ENCODE measurements at regions not wholly inside any gene's neighbourhood (a gene's known extent, or its start where the extent isn't known, plus 50 kb on each side); places are given as distances from the start of the nearest gene placed in this dataset.

DNA sequence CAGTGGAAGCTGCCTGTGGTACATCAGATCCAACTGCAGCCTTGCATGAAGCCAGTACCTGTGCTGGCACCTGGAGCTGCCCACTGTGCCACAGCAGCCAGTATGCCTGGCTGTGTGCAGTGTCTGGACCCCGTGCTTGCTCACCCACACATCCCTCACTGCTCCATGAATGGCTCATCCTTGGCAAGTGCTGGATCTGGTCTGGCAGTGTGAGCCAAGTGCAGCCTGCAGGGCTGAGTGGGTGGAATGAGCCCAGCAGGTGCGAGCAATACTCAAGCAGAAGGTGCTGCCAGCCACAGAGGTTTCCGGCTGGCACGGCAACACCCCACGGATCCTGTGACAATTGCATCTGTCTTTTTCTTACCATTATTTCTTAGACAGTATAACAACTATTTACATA lies 488.2 kb upstream of the ROBO2 start:
- no peak for TF ChIP-seq EGR1 (IDR thresholded peaks at IDR 0.05)
- TF ChIP-seq NFIC (IDR thresholded peaks at IDR 0.05), result no peak
- TF ChIP-seq ZBTB7A (IDR thresholded peaks at IDR 0.05; ENCODE audit: low read depth), result no peak
- TF ChIP-seq CEBPB (IDR thresholded peaks at IDR 0.05), result no peak
- no peak for TF ChIP-seq TAF1 (IDR thresholded peaks at IDR 0.05; ENCODE audit: low read depth)
- no peak for TF ChIP-seq TEAD4 (IDR thresholded peaks at IDR 0.05)
- TF ChIP-seq, protein P1, sequence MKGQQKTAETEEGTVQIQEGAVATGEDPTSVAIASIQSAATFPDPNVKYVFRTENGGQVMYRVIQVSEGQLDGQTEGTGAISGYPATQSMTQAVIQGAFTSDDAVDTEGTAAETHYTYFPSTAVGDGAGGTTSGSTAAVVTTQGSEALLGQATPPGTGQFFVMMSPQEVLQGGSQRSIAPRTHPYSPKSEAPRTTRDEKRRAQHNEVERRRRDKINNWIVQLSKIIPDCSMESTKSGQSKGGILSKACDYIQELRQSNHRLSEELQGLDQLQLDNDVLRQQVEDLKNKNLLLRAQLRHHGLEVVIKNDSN (IDR thresholded peaks at IDR 0.05), result no peak
- no peak for TF ChIP-seq EP300 (IDR thresholded peaks at IDR 0.05; ENCODE audit: borderline replicate concordance)
- no peak for TF ChIP-seq TCF12 (IDR thresholded peaks at IDR 0.05; ENCODE audit: low read depth)
- TF ChIP-seq, protein P2, sequence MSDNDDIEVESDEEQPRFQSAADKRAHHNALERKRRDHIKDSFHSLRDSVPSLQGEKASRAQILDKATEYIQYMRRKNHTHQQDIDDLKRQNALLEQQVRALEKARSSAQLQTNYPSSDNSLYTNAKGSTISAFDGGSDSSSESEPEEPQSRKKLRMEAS (IDR thresholded peaks at IDR 0.05), result no peak
- no peak for TF ChIP-seq YY1 (IDR thresholded peaks at IDR 0.05; ENCODE audit: low read depth)
- no peak for TF ChIP-seq RAD21 (IDR thresholded peaks at IDR 0.05; ENCODE audit: low read depth)
- no peak for TF ChIP-seq FOXM1 (IDR thresholded peaks at IDR 0.05; ENCODE audit: borderline replicate concordance, low read depth)
- TF ChIP-seq CREB1 (IDR thresholded peaks at IDR 0.05; ENCODE audit: low read depth), result no peak
- TF ChIP-seq, protein P3, sequence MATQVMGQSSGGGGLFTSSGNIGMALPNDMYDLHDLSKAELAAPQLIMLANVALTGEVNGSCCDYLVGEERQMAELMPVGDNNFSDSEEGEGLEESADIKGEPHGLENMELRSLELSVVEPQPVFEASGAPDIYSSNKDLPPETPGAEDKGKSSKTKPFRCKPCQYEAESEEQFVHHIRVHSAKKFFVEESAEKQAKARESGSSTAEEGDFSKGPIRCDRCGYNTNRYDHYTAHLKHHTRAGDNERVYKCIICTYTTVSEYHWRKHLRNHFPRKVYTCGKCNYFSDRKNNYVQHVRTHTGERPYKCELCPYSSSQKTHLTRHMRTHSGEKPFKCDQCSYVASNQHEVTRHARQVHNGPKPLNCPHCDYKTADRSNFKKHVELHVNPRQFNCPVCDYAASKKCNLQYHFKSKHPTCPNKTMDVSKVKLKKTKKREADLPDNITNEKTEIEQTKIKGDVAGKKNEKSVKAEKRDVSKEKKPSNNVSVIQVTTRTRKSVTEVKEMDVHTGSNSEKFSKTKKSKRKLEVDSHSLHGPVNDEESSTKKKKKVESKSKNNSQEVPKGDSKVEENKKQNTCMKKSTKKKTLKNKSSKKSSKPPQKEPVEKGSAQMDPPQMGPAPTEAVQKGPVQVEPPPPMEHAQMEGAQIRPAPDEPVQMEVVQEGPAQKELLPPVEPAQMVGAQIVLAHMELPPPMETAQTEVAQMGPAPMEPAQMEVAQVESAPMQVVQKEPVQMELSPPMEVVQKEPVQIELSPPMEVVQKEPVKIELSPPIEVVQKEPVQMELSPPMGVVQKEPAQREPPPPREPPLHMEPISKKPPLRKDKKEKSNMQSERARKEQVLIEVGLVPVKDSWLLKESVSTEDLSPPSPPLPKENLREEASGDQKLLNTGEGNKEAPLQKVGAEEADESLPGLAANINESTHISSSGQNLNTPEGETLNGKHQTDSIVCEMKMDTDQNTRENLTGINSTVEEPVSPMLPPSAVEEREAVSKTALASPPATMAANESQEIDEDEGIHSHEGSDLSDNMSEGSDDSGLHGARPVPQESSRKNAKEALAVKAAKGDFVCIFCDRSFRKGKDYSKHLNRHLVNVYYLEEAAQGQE (IDR thresholded peaks at IDR 0.05; ENCODE audit: low read depth), result no peak

DNA sequence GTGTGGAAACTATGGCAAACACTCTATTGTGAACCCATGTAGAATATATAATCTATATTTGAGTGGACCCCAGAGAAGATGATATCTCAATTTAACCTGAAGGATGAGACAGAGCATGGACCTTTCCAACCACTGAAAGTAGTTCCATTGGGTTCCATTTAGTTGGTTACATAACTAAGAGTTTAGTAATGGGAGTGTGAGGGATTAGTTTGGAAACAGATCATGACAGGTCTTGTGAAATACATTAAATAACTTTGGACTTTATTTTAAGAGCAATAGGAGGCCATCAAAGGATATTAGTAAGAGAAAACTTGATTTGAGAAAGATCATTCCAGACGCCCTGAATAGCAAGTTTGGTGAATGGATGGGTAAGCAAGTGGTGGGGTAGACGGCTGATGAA lies 487.2 kb upstream of the ROBO2 start:
- TF ChIP-seq, protein P2 (IDR thresholded peaks at IDR 0.05), result no peak
- TF ChIP-seq NFIC (IDR thresholded peaks at IDR 0.05) (no peak), YY1 (IDR thresholded peaks at IDR 0.05; ENCODE audit: low read depth) (no peak), TCF12 (IDR thresholded peaks at IDR 0.05; ENCODE audit: low read depth) (no peak), CREB1 (IDR thresholded peaks at IDR 0.05; ENCODE audit: low read depth) (no peak), FOXM1 (IDR thresholded peaks at IDR 0.05; ENCODE audit: borderline replicate concordance, low read depth) (no peak), CEBPB (IDR thresholded peaks at IDR 0.05) (no peak), TAF1 (IDR thresholded peaks at IDR 0.05; ENCODE audit: low read depth) (no peak), RAD21 (IDR thresholded peaks at IDR 0.05; ENCODE audit: low read depth) (no peak), EP300 (IDR thresholded peaks at IDR 0.05; ENCODE audit: borderline replicate concordance) (no peak), TEAD4 (IDR thresholded peaks at IDR 0.05) (no peak)
- TF ChIP-seq, protein P3 (IDR thresholded peaks at IDR 0.05; ENCODE audit: low read depth), result no peak

DNA sequence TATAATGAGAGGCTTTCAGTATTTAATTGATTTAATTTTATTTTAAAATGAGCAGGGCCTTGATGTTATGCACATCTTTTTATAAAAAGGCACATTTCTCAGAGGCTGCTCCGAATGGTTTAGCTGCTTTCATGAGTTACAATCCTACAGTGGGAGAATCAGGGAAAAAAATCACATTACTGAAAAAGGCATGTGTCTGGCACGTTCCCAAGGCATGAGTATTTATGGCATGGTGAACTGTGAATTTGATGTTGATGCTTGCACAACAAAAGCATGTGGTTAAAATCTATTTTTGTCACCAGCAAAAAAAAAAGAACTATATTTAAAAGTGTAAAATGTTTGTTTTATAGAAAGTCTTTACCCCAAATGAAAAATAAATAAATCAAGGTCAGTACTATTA lies 485.2 kb upstream of the ROBO2 start:
- TF ChIP-seq TAF1 (IDR thresholded peaks at IDR 0.05; ENCODE audit: low read depth) (no peak), NFIC (IDR thresholded peaks at IDR 0.05) (no peak), EGR1 (IDR thresholded peaks at IDR 0.05) (no peak), CREB1 (IDR thresholded peaks at IDR 0.05; ENCODE audit: low read depth) (no peak), EP300 (IDR thresholded peaks at IDR 0.05; ENCODE audit: borderline replicate concordance) (no peak), ZBTB7A (IDR thresholded peaks at IDR 0.05; ENCODE audit: low read depth) (no peak), TEAD4 (IDR thresholded peaks at IDR 0.05) (no peak), YY1 (IDR thresholded peaks at IDR 0.05; ENCODE audit: low read depth) (no peak), FOXM1 (IDR thresholded peaks at IDR 0.05; ENCODE audit: borderline replicate concordance, low read depth) (no peak), RAD21 (IDR thresholded peaks at IDR 0.05; ENCODE audit: low read depth) (no peak), TCF12 (IDR thresholded peaks at IDR 0.05; ENCODE audit: low read depth) (no peak), CEBPB (IDR thresholded peaks at IDR 0.05) (no peak)
- TF ChIP-seq, protein P2 (IDR thresholded peaks at IDR 0.05), result no peak
- TF ChIP-seq, protein P1 (IDR thresholded peaks at IDR 0.05), result no peak
- TF ChIP-seq, protein P3 (IDR thresholded peaks at IDR 0.05; ENCODE audit: low read depth), result no peak
